ENCODE measurements at regions not wholly inside any gene's neighbourhood (a gene's known extent, or its start where the extent isn't known, plus 50 kb on each side); places are given as distances from the start of the nearest gene placed in this dataset.
"Not testable (repeated sequence)": the region's sequence is repeated elsewhere in the genome, so short reads cannot be mapped to it uniquely, and the experiment has no call there.

DNA sequence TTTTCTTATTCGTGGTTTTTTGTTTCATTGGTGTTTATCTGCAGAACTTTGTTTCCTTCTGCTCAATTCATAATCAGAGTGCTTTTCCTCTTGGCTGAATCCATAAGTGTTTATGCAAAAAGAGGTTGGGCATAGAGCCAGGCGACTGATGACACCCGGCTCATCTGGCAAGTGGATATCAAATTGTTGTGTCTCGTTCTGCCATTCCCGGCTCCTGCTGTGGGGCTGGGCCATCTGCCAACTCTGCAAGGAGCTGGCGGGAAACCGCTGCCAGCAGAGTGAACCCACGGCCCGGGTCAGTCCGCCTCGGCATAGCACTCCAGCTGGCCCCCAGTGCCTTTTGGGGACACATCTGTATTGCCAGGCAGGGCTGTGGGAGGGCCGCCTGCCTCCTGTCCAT is 83.0 kb upstream of the ROPN1B start:
- ATAC-seq, H3K27me3 ChIP-seq, H3K4me3 ChIP-seq: not testable (repeated sequence)
- peaks cover 0 to 12% of the 10 kb centered on the region in 2 donors for H3K36me3 ChIP-seq
- TF ChIP-seq POLR2AphosphoS5 (IDR thresholded peaks at IDR 0.05), result peak; percentile 57
- peaks cover 0 to 12% (median 0%) of the 10 kb centered on the region in 3 donors for H3K4me1 ChIP-seq
- 8 to 13% methylated on average over 3 to 9 of the region's 12 CpGs for WGBS, 2 donors (ENCODE audit: low coverage in 1 of 2)
- peak overlapping the region in 2 of 4 donors; percentile 52 to 55 for H3K27ac ChIP-seq
- H3K9me3 ChIP-seq, result peaks cover 0 to 19% (median 0%) of the 10 kb centered on the region in 3 donors

GRCh38 chr3:125899181-125899580 is 69.8 kb upstream of the ROPN1B start:
- H3K4me3 ChIP-seq, H3K9me3 ChIP-seq, ATAC-seq, H3K27me3 ChIP-seq, H3K4me1 ChIP-seq, H3K27ac ChIP-seq: not testable (repeated sequence)
- 82 to 91% methylated on average over 3 to 6 of the region's 6 CpGs for WGBS, 2 donors (ENCODE audit: low coverage in 1 of 2)
- H3K36me3 ChIP-seq, result peaks cover 0 to 30% of the 10 kb centered on the region in 2 donors

DNA sequence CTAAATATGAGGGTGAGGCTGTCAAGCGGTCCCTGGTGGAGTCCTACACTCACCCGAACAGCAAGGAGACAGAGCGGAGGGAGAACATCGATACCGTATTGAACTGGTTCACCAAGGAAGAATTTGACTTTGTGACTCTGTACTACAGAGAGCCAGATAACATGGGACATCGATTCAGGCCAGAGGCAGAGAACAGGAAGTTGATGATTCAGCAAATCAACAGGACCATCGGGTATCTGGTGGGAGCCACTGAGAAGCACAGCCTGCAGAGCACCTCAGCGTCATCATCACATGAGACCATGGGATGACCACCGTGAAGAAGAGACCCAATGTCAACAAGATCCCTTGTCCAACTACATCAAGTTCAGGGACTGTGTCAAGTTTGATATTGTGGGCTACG is 67.5 kb upstream of the ROPN1B start:
- ATAC-seq, H3K4me3 ChIP-seq, H3K4me1 ChIP-seq, H3K9me3 ChIP-seq, H3K27me3 ChIP-seq, H3K27ac ChIP-seq: not testable (repeated sequence)
- H3K36me3 ChIP-seq, result peaks cover 0 to 38% of the 10 kb centered on the region in 2 donors
- WGBS, 2 donors (ENCODE audit: low coverage in 1 of 2), result 87 to 93% methylated on average over 9 of the region's 10 CpGs

- not testable (repeated sequence) for H3K27me3 ChIP-seq, H3K4me3 ChIP-seq, ATAC-seq, H3K9me3 ChIP-seq, H3K4me1 ChIP-seq, H3K27ac ChIP-seq
- WGBS, 2 donors (ENCODE audit: low coverage in 1 of 2), result 80% methylated on average over 1 of the region's 29 CpGs; no CpG with 5 or more reads in 1 of the 2 donors
- H3K36me3 ChIP-seq, result peaks cover 0 to 38% of the 10 kb centered on the region in 2 donors
Measured at GRCh38 chr3:125903780-125904455, 65.1 kb upstream of the ROPN1B start.

DNA sequence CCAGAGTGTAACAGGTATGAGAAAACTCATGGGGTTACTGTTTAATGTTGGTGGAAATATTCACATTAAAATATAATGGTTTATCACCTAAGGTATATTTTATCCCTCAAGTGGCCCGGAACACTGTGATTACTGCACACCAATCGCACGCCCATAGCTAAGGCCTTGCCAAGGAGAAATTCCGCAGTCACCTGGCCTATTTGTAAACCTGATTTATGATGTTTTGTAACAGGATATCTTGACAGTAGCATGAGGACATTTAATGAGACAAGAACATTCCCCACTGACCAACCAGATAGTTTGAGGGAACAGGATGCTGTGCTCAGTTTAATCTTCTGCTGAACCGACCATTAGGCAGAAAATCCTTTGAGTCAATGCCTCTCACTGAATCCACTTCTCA is 61.7 kb upstream of the ROPN1B start:
- H3K36me3 ChIP-seq, result peaks cover 0 to 22% of the 10 kb centered on the region in 2 donors
- H3K27me3 ChIP-seq, H3K27ac ChIP-seq, ATAC-seq, H3K4me1 ChIP-seq, H3K9me3 ChIP-seq, H3K4me3 ChIP-seq: not testable (repeated sequence)
- 89 to 95% methylated on average over 4 to 5 of the region's 5 CpGs for WGBS, 2 donors (ENCODE audit: low coverage in 1 of 2)

DNA sequence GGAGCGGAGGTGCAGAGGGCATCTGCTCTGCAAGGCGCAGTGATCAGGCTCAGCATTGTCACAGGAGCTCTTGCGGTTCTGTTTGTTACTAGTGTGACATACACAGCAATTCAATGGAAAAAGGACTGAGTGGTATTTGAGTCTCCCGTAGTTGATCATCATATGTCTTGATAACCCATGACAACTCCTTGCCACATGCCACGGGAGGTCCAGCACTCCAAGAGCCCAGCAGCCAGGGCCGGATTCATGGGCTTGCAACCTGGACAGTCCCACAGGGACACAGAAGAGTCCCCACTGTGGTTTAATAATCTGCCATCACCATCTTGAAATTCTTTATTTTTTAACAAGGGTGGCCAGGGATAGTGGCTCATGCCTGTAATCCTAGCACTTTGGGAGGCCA is 58.1 kb upstream of the ROPN1B start:
- not testable (repeated sequence) for H3K27me3 ChIP-seq, H3K4me3 ChIP-seq, H3K27ac ChIP-seq, H3K36me3 ChIP-seq, ATAC-seq, H3K9me3 ChIP-seq
- H3K4me1 ChIP-seq, result peaks cover 0 to 12% (median 0%) of the 10 kb centered on the region in 3 donors
- 79 to 97% methylated on average over 3 to 5 of the region's 6 CpGs for WGBS, 2 donors (ENCODE audit: low coverage in 1 of 2)

DNA sequence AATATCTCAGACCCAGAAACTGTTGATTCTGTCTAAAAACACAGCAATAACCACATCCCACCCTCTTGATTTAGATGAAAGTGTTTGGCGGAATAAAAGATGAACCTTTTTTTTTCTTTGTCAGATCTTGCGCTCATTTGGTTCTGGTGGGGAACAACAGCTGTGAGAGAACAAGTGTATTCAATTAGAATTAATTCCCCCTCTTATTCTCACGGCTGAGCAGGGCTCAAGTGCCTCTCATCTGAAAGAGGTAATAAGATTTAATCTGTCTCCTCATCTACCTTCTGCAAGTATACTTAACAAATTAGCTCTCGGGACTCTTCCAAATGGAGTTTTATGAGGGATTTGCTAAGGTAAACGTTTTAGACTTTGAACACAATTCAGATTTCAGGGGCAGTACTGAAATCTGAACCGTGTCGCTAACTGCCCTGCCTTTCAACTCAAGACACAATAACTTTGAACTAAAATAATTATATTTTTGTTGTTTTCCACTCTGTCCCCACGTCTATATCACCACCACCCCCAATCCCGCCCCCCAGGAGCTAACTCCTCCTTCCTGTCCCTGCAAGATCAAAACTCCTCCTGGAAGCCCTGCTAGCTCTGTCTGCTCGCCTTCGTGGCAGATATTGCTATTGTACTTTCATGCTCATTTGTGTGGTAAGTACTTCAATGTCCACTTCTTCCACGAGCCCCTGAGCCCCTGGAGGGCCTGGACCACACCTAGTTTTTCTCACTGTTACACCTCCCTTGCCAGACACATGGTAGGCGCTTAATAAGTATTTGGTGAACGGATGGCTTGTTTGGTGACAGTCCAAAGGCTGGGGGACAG is 54.2 kb upstream of the ROPN1B start:
- H3K36me3 ChIP-seq, H3K27me3 ChIP-seq, ATAC-seq, H3K9me3 ChIP-seq: not testable (repeated sequence)
- peak overlapping the region; percentile 65 to 86 for H3K4me3 ChIP-seq
- 21 to 22% methylated on average over 10 to 11 of the region's 14 CpGs for WGBS, 2 donors (ENCODE audit: low coverage in 1 of 2)
- peaks cover 0 to 19% (median 4%) of the 10 kb centered on the region in 3 donors for H3K4me1 ChIP-seq
- H3K27ac ChIP-seq, result peak overlapping the region; percentile 82 to 96 (median 92)

DNA sequence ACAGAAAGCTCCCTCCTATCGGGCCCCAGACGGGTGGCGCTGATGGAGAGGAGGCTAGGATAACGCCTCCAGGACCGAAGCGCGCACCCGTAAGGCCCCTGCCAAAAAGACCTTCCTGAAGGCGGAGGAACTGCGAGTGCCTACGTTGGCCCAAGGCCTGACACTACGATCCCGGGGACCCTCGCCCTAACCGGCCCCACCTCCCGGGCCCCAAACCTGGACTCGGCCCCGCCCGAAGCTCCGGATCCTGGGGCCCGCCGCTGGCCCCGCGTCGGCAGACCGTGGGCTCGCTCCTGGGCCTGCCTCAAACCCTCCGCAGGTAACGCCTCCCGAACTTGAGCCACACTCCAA is 53.6 kb upstream of the ROPN1B start:
- H3K4me3 ChIP-seq, result peak overlapping the region; percentile 65 to 86
- TF ChIP-seq POLR2A (IDR thresholded peaks at IDR 0.05), result peak in 1 of 2 donors; percentile 36
- not testable (repeated sequence) for H3K27me3 ChIP-seq, H3K36me3 ChIP-seq, H3K9me3 ChIP-seq, ATAC-seq
- H3K4me1 ChIP-seq, result peaks cover 0 to 19% (median 4%) of the 10 kb centered on the region in 3 donors
- 0 to 2% methylated on average over 2 to 13 of the region's 30 CpGs for WGBS, 2 donors (ENCODE audit: low coverage in 1 of 2)
- H3K27ac ChIP-seq, result peak overlapping the region; percentile 82 to 96 (median 92)

DNA sequence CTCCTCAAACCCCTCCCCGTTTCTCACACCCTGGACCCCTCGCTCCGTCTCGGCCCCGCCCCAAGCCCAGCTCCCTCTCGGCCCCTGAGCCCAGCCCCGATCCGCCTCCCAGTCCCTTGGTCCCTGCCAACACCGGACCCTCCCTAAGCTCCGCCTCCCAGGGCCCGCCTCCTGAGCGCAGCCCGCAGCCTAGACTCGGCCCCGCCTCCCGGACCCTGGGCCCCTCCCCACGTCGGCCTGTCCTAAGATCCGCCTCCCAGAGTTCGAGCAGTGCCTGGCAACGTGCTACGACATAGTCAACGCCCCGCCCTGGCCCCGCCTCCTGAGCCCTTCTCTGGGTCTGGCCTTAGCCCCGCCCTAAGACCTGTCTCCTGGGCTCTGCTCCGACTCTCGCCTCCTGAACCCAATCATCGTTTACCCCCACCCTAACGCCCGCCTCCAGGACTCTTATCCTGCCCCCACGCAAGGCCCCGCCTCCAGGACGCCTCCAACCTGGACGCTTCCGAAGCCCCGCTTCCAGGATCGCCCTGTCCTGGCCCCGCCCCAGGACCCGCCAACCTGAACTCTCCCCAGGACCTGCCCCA is 53.1 kb upstream of the ROPN1B start:
- 0 to 1% methylated on average over 15 to 16 of the region's 40 CpGs for WGBS, 2 donors (ENCODE audit: low coverage in 1 of 2)
- peak; percentile 40 for TF ChIP-seq POLR2AphosphoS5 (IDR thresholded peaks at IDR 0.05)

More for the DNA sequence above, 53.1 kb upstream of the ROPN1B start:
- not testable (repeated sequence) for H3K27me3 ChIP-seq, H3K9me3 ChIP-seq, H3K36me3 ChIP-seq
- Histone ChIP-seq H3K27ac (peak overlapping the region; percentile 82 to 96 (median 92)), H3K4me3 (peak overlapping the region; percentile 65 to 86), H3K4me1 (peaks cover 0 to 19% (median 4%) of the 10 kb centered on the region in 3 donors)
- peak; percentile 90 for ATAC-seq

All from gastroesophageal sphincter (tissue), 4 donors.